Neural progenitor cell (in vitro differentiated cells): ENCODE measurements at regions not wholly inside any gene's neighbourhood (a gene's known extent, or its start where the extent isn't known, plus 50 kb on each side); places are given as distances from the start of the nearest gene placed in this dataset.

Source experiments
- DNase-seq: peaks from one replicate; pipeline ENCODE4 v3.0.0-alpha.2; 2016; ENCODE audit warnings: low spot score
- H2AFZ ChIP-seq: fragments of 200-600 bp; sonication (generic); replicated peaks from 2 replicates; pipeline ENCODE4 v1.6.1; 2016; ENCODE audit warnings: antibody characterized with exemption
- H3F3A ChIP-seq: fragments of 200-600 bp; sonication (generic); 2 replicates; pipeline ENCODE4 v1.6.1; 2016; ENCODE audit warnings: antibody characterized with exemption, low read depth
- H3K27ac ChIP-seq: fragments of 200-600 bp; sonication (generic); 2 replicates; pipeline ENCODE4 v1.5.1; 2016; ENCODE audit warnings: mild to moderate bottlenecking
- H3K27me3 ChIP-seq: fragments of 200-600 bp; sonication (generic); 2 replicates; pipeline ENCODE4 v1.6.1; 2016; ENCODE audit warnings: mild to moderate bottlenecking, moderate library complexity
- H3K36me3 ChIP-seq: fragments of 200-600 bp; sonication (generic); 2 replicates; pipeline ENCODE4 v1.5.1; 2016
- H3K4me1 ChIP-seq: fragments of 200-600 bp; sonication (generic); 2 replicates; pipeline ENCODE4 v1.6.1; 2016; ENCODE audit warnings: mixed run types
- H3K4me2 ChIP-seq: fragments of 200-600 bp; sonication (generic); 2 replicates; pipeline ENCODE4 v1.6.1; 2016
- H3K4me3 ChIP-seq: fragments of 200-600 bp; sonication (generic); 2 replicates; pipeline ENCODE4 v1.5.1; 2016
- H3K79me2 ChIP-seq: fragments of 200-600 bp; sonication (generic); 2 replicates; pipeline ENCODE4 v1.6.1; 2016; ENCODE audit warnings: low read depth
- H3K9ac ChIP-seq: fragments of 200-600 bp; sonication (generic); 2 replicates; pipeline ENCODE4 v1.6.1; 2016
- H3K9me3 ChIP-seq: fragments of 200-600 bp; sonication (generic); 2 replicates; pipeline ENCODE4 v1.5.1; 2016; ENCODE audit warnings: low read depth
- H4K20me1 ChIP-seq: fragments of 200-600 bp; sonication (generic); 2 replicates; pipeline ENCODE4 v1.6.1; 2016; ENCODE audit warnings: low read depth
- H3K27ac Mint-ChIP-seq: 3 replicates; pipeline ENCODE4 v1.8.0; 2021; ENCODE audit warnings: mixed read lengths
- H3K27me3 Mint-ChIP-seq: 2 replicates; pipeline ENCODE4 v1.8.0; 2022; ENCODE audit warnings: low read depth, mild to moderate bottlenecking, inconsistent platforms, moderate library complexity, mixed read lengths; ENCODE audit not compliant: insufficient read depth
- H3K36me3 Mint-ChIP-seq: 3 replicates; pipeline ENCODE4 v1.8.0; 2021; ENCODE audit warnings: mixed read lengths
- H3K4me1 Mint-ChIP-seq: 3 replicates; pipeline ENCODE4 v1.8.0; 2021; ENCODE audit warnings: mixed read lengths
- H3K4me3 Mint-ChIP-seq: 3 replicates; pipeline ENCODE4 v1.8.0; 2021; ENCODE audit warnings: mild to moderate bottlenecking, moderate library complexity, mixed read lengths
- H3K9me3 Mint-ChIP-seq: 3 replicates; pipeline ENCODE4 v1.8.0; 2020; ENCODE audit warnings: mixed read lengths
- CTCF ChIP-seq: fragments of 200-600 bp; sonication (generic); IDR thresholded peaks from 2 replicates; pipeline ENCODE4 v1.5.1; 2017; ENCODE audit warnings: antibody characterized with exemption, mild to moderate bottlenecking
- EZH2 ChIP-seq: fragments of 200-600 bp; sonication (generic); IDR thresholded peaks from 2 replicates; pipeline ENCODE4 v1.6.1; 2017; ENCODE audit warnings: antibody characterized with exemption, mild to moderate bottlenecking, moderate library complexity
- EZH2phosphoT487 ChIP-seq: fragments of 200-600 bp; sonication (generic); IDR thresholded peaks from 2 replicates; pipeline ENCODE4 v1.6.1; 2017; ENCODE audit warnings: antibody characterized with exemption

- Histone ChIP-seq H3K9ac (no peak overlapping the region), H3K27ac (no peak overlapping the region), H3K4me2 (no peak overlapping the region), H4K20me1 (no peaks in the 10 kb centered on the region), H3K9me3 (no peaks in the 10 kb centered on the region), H3K4me1 (peaks cover 12% of the 10 kb centered on the region), H3K79me2 (no peaks in the 10 kb centered on the region), H2AFZ (no peak overlapping the region), H3K36me3 (no peaks in the 10 kb centered on the region), H3F3A (peaks cover 3% of the 10 kb centered on the region), H3K4me3 (no peak overlapping the region), H3K27me3 (no peaks in the 10 kb centered on the region)
- peaks cover 12% of the 10 kb centered on the region for H3K4me1 Mint-ChIP-seq
- no peak overlapping the region for H3K27ac Mint-ChIP-seq
- H3K27me3 Mint-ChIP-seq, result peaks cover 9% of the 10 kb centered on the region
- no peak for DNase-seq
- no peaks in the 10 kb centered on the region for H3K36me3 Mint-ChIP-seq
- no peak overlapping the region for H3K4me3 Mint-ChIP-seq
- TF ChIP-seq CTCF (no peak), EZH2phosphoT487 (no peak), EZH2 (no peak)
- H3K9me3 Mint-ChIP-seq, result peaks cover 3% of the 10 kb centered on the region
Measured at GRCh38 chr10:117680601-117681000, 138.1 kb downstream of the EMX2 start.

GRCh38 chr10:117681104-117681503, 138.6 kb downstream of the EMX2 start:
- H3K79me2 ChIP-seq, result no peaks in the 10 kb centered on the region
- H3K9me3 Mint-ChIP-seq, result peaks cover 3% of the 10 kb centered on the region
- no peak overlapping the region for H3K27ac Mint-ChIP-seq
- peaks cover 7% of the 10 kb centered on the region for H3K4me1 ChIP-seq
- H4K20me1 ChIP-seq, result no peaks in the 10 kb centered on the region
- no peak overlapping the region for H3K4me2 ChIP-seq
- no peaks in the 10 kb centered on the region for H3K36me3 ChIP-seq
- H3K4me1 Mint-ChIP-seq, result peaks cover 11% of the 10 kb centered on the region
- no peak for DNase-seq
- H3K4me3 ChIP-seq, result no peak overlapping the region
- H3K9ac ChIP-seq, result no peak overlapping the region
- peaks cover 5% of the 10 kb centered on the region for H3K27me3 Mint-ChIP-seq
- TF ChIP-seq CTCF (no peak), EZH2 (no peak), EZH2phosphoT487 (no peak)
- no peaks in the 10 kb centered on the region for H3K9me3 ChIP-seq
- no peaks in the 10 kb centered on the region for H3F3A ChIP-seq
- H3K27ac ChIP-seq, result no peak overlapping the region
- H3K36me3 Mint-ChIP-seq, result no peaks in the 10 kb centered on the region
- no peak overlapping the region for H3K4me3 Mint-ChIP-seq
- no peak overlapping the region for H2AFZ ChIP-seq
- no peaks in the 10 kb centered on the region for H3K27me3 ChIP-seq

- no peak overlapping the region for H3K27ac Mint-ChIP-seq
- Histone ChIP-seq H3K9ac (no peak overlapping the region), H4K20me1 (no peaks in the 10 kb centered on the region), H3K27ac (no peak overlapping the region), H3K4me1 (peaks cover 1% of the 10 kb centered on the region), H3K79me2 (no peaks in the 10 kb centered on the region), H3K4me3 (no peak overlapping the region), H3K4me2 (no peak overlapping the region), H2AFZ (no peak overlapping the region), H3K9me3 (no peaks in the 10 kb centered on the region), H3K36me3 (no peaks in the 10 kb centered on the region), H3F3A (no peaks in the 10 kb centered on the region), H3K27me3 (no peaks in the 10 kb centered on the region)
- peaks cover 3% of the 10 kb centered on the region for H3K27me3 Mint-ChIP-seq
- TF ChIP-seq EZH2 (no peak), CTCF (no peak), EZH2phosphoT487 (no peak)
- H3K4me3 Mint-ChIP-seq, result no peak overlapping the region
- H3K9me3 Mint-ChIP-seq, result no peaks in the 10 kb centered on the region
- H3K4me1 Mint-ChIP-seq, result peaks cover 10% of the 10 kb centered on the region
- no peak for DNase-seq
- no peaks in the 10 kb centered on the region for H3K36me3 Mint-ChIP-seq
Measured at GRCh38 chr10:117684046-117684610, 141.6 kb downstream of the EMX2 start.
